ENCODE measurements at regions not wholly inside any gene's neighbourhood (a gene's known extent, or its start where the extent isn't known, plus 50 kb on each side); places are given as distances from the start of the nearest gene placed in this dataset.

DNA sequence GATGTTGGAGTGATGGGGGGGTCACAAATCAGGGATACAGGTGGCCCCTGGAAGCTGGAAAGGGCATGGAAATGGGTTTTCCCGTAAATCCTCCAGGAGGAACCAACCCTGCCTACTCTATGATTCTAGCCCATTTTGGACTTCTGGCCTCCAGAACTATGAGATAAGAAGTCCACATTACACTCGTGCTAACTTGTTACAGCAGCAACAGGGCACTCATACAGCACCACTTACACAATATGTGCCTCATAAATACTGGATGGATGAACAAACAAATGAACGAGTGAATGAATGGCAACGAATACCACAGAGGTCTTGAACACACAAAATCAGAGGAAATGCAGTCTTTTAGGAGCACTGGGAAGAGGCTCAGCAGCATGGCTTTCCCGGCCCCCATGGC is 531.3 kb downstream of the NPHP4 start:
- no peak overlapping the region for H3K4me3 ChIP-seq
- no peaks in the 10 kb centered on the region for H3F3A ChIP-seq (replicated peaks; ENCODE audit: low read depth)
- no peak overlapping the region for H3K27ac Mint-ChIP-seq
- peaks cover 6% of the 10 kb centered on the region for H3K27me3 Mint-ChIP-seq (ENCODE audit: insufficient read depth, low read depth, poor library complexity)
- H3K79me2 ChIP-seq (replicated peaks; ENCODE audit: insufficient read depth) = no peaks in the 10 kb centered on the region
- no peak overlapping the region for H3K4me2 ChIP-seq
- H4K20me1 ChIP-seq (replicated peaks; ENCODE audit: insufficient read depth) = no peaks in the 10 kb centered on the region
- peaks cover 10% of the 10 kb centered on the region for H3K4me1 Mint-ChIP-seq
- peaks cover 8% of the 10 kb centered on the region; the same call in 1 of the 2 replicates for H3K36me3 ChIP-seq (ENCODE audit: insufficient read depth)
- peaks cover 31% of the 10 kb centered on the region for H3K9me3 Mint-ChIP-seq
- no peaks in the 10 kb centered on the region for H3K27me3 ChIP-seq (ENCODE audit: insufficient read depth)
- ATAC-seq = no peak
- no peak for DNase-seq (ENCODE audit: low spot score)
- no peak overlapping the region for H3K4me3 Mint-ChIP-seq
- TF ChIP-seq POLR2AphosphoS5 (IDR thresholded peaks at IDR 0.05; ENCODE audit: low read depth) = no peak
- TF ChIP-seq ZNF114 (CRISPR knock-in tag; IDR thresholded peaks at IDR 0.05) = no peak
- TF ChIP-seq, protein P1, sequence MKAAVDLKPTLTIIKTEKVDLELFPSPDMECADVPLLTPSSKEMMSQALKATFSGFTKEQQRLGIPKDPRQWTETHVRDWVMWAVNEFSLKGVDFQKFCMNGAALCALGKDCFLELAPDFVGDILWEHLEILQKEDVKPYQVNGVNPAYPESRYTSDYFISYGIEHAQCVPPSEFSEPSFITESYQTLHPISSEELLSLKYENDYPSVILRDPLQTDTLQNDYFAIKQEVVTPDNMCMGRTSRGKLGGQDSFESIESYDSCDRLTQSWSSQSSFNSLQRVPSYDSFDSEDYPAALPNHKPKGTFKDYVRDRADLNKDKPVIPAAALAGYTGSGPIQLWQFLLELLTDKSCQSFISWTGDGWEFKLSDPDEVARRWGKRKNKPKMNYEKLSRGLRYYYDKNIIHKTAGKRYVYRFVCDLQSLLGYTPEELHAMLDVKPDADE (IDR thresholded peaks at IDR 0.05) = no peak
- TF ChIP-seq EZH2 (IDR thresholded peaks at IDR 0.05; ENCODE audit: low read depth, unreplicated experiment) = no peak
- no peak for TF ChIP-seq CREB1 (CRISPR knock-in tag; IDR thresholded peaks at IDR 0.05; ENCODE audit: low read depth)
- TF ChIP-seq JUNB (IDR thresholded peaks at IDR 0.05; ENCODE audit: unreplicated experiment) = no peak
- no peaks in the 10 kb centered on the region for H3K4me1 ChIP-seq (ENCODE audit: insufficient read depth)
- H3K9me2 ChIP-seq (ENCODE audit: insufficient read depth) = no peaks in the 10 kb centered on the region
- no peak overlapping the region for H2AFZ ChIP-seq
- no peaks in the 10 kb centered on the region for H3K36me3 Mint-ChIP-seq (ENCODE audit: low read depth)
- H3K27ac ChIP-seq (ENCODE audit: low read depth) = no peak overlapping the region

DNA sequence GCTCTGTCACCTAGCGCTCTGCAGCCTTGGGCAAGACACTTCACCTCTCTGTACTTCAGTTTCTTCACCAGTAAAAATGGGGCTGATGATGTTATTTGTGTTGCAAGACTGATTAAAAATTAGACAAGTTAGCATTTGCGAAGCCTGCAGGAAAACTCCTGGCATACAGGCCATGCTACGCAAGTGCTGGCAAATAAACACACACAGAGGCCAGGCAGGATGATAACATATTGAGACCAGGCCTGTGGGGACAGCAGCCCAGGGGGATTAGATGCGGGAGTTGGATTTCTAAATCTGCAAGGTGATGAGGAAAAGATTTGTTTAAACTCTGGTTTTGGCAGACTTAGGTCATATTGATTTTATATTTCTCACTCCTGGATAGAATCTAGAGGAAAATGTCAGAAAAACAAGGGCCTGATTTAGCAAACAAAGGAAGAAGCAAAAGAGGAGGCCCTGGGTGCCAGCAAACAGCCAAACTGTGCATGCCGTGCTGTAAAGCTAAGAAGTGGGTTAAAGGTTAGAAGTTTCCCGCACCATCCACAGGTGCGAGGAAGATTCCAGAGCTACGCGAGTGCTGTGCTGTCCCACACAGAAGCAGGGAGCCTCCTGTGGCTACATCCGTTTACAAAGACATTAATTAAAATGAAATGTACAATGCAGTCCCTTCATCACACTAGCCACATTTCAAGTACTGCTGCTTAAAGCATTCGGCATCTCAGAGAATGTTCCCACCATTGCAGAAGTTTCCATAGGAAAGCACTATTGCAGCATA is 532.2 kb downstream of the NPHP4 start:
- Mint-ChIP-seq H3K27me3 (ENCODE audit: insufficient read depth, low read depth, poor library complexity) (peaks cover 5% of the 10 kb centered on the region), H3K4me3 (no peak overlapping the region), H3K4me1 (peaks cover 20% of the 10 kb centered on the region), H3K9me3 (peaks cover 31% of the 10 kb centered on the region), H3K27ac (no peak overlapping the region), H3K36me3 (ENCODE audit: low read depth) (no peaks in the 10 kb centered on the region)
- Histone ChIP-seq H3K4me2 (no peak overlapping the region), H3F3A (replicated peaks; ENCODE audit: low read depth) (no peaks in the 10 kb centered on the region), H3K27ac (ENCODE audit: low read depth) (no peak overlapping the region), H3K9me2 (ENCODE audit: insufficient read depth) (no peaks in the 10 kb centered on the region), H3K27me3 (ENCODE audit: insufficient read depth) (no peaks in the 10 kb centered on the region), H3K36me3 (ENCODE audit: insufficient read depth) (peaks cover 8% of the 10 kb centered on the region; the same call in 1 of the 2 replicates), H3K79me2 (replicated peaks; ENCODE audit: insufficient read depth) (no peaks in the 10 kb centered on the region), H3K4me3 (no peak overlapping the region), H3K4me1 (ENCODE audit: insufficient read depth) (no peaks in the 10 kb centered on the region), H2AFZ (no peak overlapping the region), H4K20me1 (replicated peaks; ENCODE audit: insufficient read depth) (no peaks in the 10 kb centered on the region)
- ATAC-seq (no peak), DNase-seq (ENCODE audit: low spot score) (no peak)
- TF ChIP-seq EZH2 (IDR thresholded peaks at IDR 0.05; ENCODE audit: low read depth, unreplicated experiment) (no peak), JUNB (IDR thresholded peaks at IDR 0.05; ENCODE audit: unreplicated experiment) (no peak), ZNF331 (CRISPR knock-in tag; IDR thresholded peaks at IDR 0.05; ENCODE audit: low read depth) (no peak), ZNF114 (CRISPR knock-in tag; IDR thresholded peaks at IDR 0.05) (no peak), CREB1 (CRISPR knock-in tag; IDR thresholded peaks at IDR 0.05; ENCODE audit: low read depth) (no peak)
- TF ChIP-seq, protein P2, sequence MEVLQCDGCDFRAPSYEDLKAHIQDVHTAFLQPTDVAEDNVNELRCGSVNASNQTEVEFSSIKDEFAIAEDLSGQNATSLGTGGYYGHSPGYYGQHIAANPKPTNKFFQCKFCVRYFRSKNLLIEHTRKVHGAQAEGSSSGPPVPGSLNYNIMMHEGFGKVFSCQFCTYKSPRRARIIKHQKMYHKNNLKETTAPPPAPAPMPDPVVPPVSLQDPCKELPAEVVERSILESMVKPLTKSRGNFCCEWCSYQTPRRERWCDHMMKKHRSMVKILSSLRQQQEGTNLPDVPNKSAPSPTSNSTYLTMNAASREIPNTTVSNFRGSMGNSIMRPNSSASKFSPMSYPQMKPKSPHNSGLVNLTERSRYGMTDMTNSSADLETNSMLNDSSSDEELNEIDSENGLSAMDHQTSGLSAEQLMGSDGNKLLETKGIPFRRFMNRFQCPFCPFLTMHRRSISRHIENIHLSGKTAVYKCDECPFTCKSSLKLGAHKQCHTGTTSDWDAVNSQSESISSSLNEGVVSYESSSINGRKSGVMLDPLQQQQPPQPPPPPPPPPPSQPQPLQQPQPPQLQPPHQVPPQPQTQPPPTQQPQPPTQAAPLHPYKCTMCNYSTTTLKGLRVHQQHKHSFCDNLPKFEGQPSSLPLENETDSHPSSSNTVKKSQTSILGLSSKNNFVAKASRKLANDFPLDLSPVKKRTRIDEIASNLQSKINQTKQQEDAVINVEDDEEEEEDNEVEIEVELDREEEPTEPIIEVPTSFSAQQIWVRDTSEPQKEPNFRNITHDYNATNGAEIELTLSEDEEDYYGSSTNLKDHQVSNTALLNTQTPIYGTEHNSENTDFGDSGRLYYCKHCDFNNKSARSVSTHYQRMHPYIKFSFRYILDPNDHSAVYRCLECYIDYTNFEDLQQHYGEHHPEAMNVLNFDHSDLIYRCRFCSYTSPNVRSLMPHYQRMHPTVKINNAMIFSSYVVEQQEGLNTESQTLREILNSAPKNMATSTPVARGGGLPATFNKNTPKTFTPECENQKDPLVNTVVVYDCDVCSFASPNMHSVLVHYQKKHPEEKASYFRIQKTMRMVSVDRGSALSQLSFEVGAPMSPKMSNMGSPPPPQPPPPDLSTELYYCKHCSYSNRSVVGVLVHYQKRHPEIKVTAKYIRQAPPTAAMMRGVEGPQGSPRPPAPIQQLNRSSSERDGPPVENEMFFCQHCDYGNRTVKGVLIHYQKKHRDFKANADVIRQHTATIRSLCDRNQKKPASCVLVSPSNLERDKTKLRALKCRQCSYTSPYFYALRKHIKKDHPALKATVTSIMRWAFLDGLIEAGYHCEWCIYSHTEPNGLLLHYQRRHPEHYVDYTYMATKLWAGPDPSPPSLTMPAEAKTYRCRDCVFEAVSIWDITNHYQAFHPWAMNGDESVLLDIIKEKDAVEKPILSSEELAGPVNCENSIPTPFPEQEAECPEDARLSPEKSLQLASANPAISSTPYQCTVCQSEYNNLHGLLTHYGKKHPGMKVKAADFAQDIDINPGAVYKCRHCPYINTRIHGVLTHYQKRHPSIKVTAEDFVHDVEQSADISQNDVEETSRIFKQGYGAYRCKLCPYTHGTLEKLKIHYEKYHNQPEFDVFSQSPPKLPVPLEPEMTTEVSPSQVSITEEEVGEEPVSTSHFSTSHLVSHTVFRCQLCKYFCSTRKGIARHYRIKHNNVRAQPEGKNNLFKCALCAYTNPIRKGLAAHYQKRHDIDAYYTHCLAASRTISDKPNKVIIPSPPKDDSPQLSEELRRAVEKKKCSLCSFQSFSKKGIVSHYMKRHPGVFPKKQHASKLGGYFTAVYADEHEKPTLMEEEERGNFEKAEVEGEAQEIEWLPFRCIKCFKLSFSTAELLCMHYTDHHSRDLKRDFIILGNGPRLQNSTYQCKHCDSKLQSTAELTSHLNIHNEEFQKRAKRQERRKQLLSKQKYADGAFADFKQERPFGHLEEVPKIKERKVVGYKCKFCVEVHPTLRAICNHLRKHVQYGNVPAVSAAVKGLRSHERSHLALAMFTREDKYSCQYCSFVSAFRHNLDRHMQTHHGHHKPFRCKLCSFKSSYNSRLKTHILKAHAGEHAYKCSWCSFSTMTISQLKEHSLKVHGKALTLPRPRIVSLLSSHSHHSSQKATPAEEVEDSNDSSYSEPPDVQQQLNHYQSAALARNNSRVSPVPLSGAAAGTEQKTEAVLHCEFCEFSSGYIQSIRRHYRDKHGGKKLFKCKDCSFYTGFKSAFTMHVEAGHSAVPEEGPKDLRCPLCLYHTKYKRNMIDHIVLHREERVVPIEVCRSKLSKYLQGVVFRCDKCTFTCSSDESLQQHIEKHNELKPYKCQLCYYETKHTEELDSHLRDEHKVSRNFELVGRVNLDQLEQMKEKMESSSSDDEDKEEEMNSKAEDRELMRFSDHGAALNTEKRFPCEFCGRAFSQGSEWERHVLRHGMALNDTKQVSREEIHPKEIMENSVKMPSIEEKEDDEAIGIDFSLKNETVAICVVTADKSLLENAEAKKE (CRISPR knock-in tag; IDR thresholded peaks at IDR 0.05) = no peak
- TF ChIP-seq, protein P1 (IDR thresholded peaks at IDR 0.05) = no peak
- TF ChIP-seq, protein P3, sequence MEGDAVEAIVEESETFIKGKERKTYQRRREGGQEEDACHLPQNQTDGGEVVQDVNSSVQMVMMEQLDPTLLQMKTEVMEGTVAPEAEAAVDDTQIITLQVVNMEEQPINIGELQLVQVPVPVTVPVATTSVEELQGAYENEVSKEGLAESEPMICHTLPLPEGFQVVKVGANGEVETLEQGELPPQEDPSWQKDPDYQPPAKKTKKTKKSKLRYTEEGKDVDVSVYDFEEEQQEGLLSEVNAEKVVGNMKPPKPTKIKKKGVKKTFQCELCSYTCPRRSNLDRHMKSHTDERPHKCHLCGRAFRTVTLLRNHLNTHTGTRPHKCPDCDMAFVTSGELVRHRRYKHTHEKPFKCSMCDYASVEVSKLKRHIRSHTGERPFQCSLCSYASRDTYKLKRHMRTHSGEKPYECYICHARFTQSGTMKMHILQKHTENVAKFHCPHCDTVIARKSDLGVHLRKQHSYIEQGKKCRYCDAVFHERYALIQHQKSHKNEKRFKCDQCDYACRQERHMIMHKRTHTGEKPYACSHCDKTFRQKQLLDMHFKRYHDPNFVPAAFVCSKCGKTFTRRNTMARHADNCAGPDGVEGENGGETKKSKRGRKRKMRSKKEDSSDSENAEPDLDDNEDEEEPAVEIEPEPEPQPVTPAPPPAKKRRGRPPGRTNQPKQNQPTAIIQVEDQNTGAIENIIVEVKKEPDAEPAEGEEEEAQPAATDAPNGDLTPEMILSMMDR (conservative IDR thresholded peaks at IDR 0.05; ENCODE audit: low read depth in 2 of 2) = no peak
